OCI-LY3 (cell line): ENCODE measurements at regions not wholly inside any gene's neighbourhood (a gene's known extent, or its start where the extent isn't known, plus 50 kb on each side); places are given as distances from the start of the nearest gene placed in this dataset.

Source experiments
- EZH2phosphoT487 ChIP-seq: fragments of 200-600 bp; shearing (Covaris generic); IDR thresholded peaks from 2 replicates; pipeline ENCODE4 v1.6.1; 2018; ENCODE audit warnings: antibody characterized with exemption, mixed run types, low read depth
- TF ChIP-seq, protein P1 (sequence below): fragments of 200-600, 300-600 bp; sonication (generic); IDR thresholded peaks from 2 replicates; pipeline ENCODE4 v1.5.1; 2014; ENCODE audit warnings: antibody characterized with exemption, low read length, low read depth

DNA sequence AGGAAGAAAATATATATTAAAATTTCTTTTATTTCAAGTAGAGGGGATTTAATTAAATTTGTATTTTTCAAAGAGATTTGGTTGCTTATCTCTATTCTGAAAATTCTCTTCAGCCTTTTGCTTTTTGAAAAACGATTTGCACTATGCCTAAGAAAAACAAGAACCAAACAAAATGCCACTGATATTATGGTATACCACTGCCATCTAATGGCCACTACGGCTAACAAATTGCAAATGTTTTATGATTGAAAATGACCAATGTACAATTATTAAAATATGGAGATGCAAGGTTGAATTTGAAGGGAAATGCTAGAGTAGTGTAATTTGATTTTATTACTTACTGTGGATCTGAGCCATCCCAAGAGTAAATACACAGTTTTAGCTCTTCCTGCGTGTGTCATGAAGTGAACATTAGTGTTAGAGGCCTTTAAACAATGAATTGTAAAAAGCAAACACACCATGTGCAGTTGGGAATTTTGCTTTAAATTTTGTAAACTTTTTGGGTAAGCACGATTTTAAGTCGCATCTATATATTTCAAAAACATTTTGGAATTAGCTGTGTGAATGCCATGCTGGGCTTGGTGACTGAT is 137.4 kb upstream of the USP25 start:
- TF ChIP-seq, protein P1, sequence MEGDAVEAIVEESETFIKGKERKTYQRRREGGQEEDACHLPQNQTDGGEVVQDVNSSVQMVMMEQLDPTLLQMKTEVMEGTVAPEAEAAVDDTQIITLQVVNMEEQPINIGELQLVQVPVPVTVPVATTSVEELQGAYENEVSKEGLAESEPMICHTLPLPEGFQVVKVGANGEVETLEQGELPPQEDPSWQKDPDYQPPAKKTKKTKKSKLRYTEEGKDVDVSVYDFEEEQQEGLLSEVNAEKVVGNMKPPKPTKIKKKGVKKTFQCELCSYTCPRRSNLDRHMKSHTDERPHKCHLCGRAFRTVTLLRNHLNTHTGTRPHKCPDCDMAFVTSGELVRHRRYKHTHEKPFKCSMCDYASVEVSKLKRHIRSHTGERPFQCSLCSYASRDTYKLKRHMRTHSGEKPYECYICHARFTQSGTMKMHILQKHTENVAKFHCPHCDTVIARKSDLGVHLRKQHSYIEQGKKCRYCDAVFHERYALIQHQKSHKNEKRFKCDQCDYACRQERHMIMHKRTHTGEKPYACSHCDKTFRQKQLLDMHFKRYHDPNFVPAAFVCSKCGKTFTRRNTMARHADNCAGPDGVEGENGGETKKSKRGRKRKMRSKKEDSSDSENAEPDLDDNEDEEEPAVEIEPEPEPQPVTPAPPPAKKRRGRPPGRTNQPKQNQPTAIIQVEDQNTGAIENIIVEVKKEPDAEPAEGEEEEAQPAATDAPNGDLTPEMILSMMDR, result peak; percentile 71
- TF ChIP-seq EZH2phosphoT487, result no peak
